Trophoblast cell (in vitro differentiated cells and primary cell): ENCODE measurements at regions not wholly inside any gene's neighbourhood (a gene's known extent, or its start where the extent isn't known, plus 50 kb on each side); places are given as distances from the start of the nearest gene placed in this dataset.

Source experiments
- DNase-seq, 2 donors: peaks; one replicate each; pipeline ENCODE4 v3.0.0-alpha.2; 2016
- H2AFZ ChIP-seq: 2 replicates; pipeline ENCODE4 v1.6.1; 2013; ENCODE audit warnings: low read length, moderate library complexity, mild to moderate bottlenecking; ENCODE audit not compliant: insufficient read depth, poor library complexity
- H2AK5ac ChIP-seq: 2 replicates; pipeline ENCODE4 v1.6.1; 2013; ENCODE audit warnings: mild to moderate bottlenecking, low read length
- H2BK120ac ChIP-seq: 2 replicates; pipeline ENCODE4 v1.6.1; 2013; ENCODE audit warnings: low read length, mild to moderate bottlenecking, moderate library complexity; ENCODE audit not compliant: insufficient read depth, poor library complexity
- H2BK12ac ChIP-seq: 2 replicates; pipeline ENCODE4 v1.6.1; 2013; ENCODE audit warnings: mild to moderate bottlenecking, low read length, moderate library complexity
- H2BK5ac ChIP-seq: 2 replicates; pipeline ENCODE4 v1.6.1; 2013; ENCODE audit warnings: low read length, low read depth, moderate library complexity, mild to moderate bottlenecking; ENCODE audit not compliant: poor library complexity
- H3K14ac ChIP-seq: 2 replicates; pipeline ENCODE4 v1.6.1; 2013; ENCODE audit warnings: mild to moderate bottlenecking, low read length
- H3K18ac ChIP-seq: 2 replicates; pipeline ENCODE4 v1.6.1; 2013; ENCODE audit warnings: mild to moderate bottlenecking, low read length
- H3K23ac ChIP-seq: 2 replicates; pipeline ENCODE4 v1.6.1; 2013; ENCODE audit warnings: low read length
- H3K27ac ChIP-seq: 2 replicates; pipeline ENCODE4 v1.5.1; 2013; ENCODE audit warnings: low read depth, mild to moderate bottlenecking, inconsistent platforms, low read length, moderate library complexity
- H3K27me3 ChIP-seq: 2 replicates; pipeline ENCODE4 v1.6.1; 2013; ENCODE audit warnings: inconsistent platforms, mild to moderate bottlenecking, low read length, moderate library complexity; ENCODE audit not compliant: insufficient read depth
- H3K36me3 ChIP-seq, 2 experiments: 1 replicate in 1 of 2; 2 replicates in 1 of 2; pipeline ENCODE4 v1.6.1; 2013; ENCODE audit warnings: low read length in 2 of 2, mild to moderate bottlenecking in 2 of 2, moderate library complexity in 1 of 2; ENCODE audit not compliant: insufficient read depth in 2 of 2, control insufficient read depth in 1 of 2
- H3K4ac ChIP-seq: 2 replicates; pipeline ENCODE4 v1.6.1; 2013; ENCODE audit warnings: low read depth, mild to moderate bottlenecking, low read length, moderate library complexity
- H3K4me1 ChIP-seq, 2 experiments: 1 replicate in 1 of 2; 2 replicates in 1 of 2; pipeline ENCODE4 v1.6.1; 2013; ENCODE audit warnings: low read length in 2 of 2, mild to moderate bottlenecking in 2 of 2, moderate library complexity in 1 of 2; ENCODE audit not compliant: insufficient read depth in 2 of 2, control insufficient read depth in 1 of 2
- H3K4me2 ChIP-seq: 2 replicates; pipeline ENCODE4 v1.6.1; 2013; ENCODE audit warnings: inconsistent platforms, mild to moderate bottlenecking, low read length, moderate library complexity
- H3K4me3 ChIP-seq: 2 replicates; pipeline ENCODE4 v1.5.1; 2013; ENCODE audit warnings: mild to moderate bottlenecking, low read depth, low read length, inconsistent platforms
- H3K79me1 ChIP-seq: one replicate; pipeline ENCODE4 v1.6.1; 2013; ENCODE audit warnings: low read length
- H3K79me2 ChIP-seq: 2 replicates; pipeline ENCODE4 v1.6.1; 2013; ENCODE audit warnings: low read length, mild to moderate bottlenecking; ENCODE audit not compliant: control insufficient read depth, insufficient read depth, poor library complexity
- H3K9ac ChIP-seq: 2 replicates; pipeline ENCODE4 v1.6.1; 2013; ENCODE audit warnings: mild to moderate bottlenecking, low read length
- H3K9me3 ChIP-seq: 2 replicates; pipeline ENCODE4 v1.6.1; 2013; ENCODE audit warnings: low read depth, mild to moderate bottlenecking, control low read depth, inconsistent platforms, low read length; ENCODE audit not compliant: insufficient read depth
- H4K12ac ChIP-seq: 2 replicates; pipeline ENCODE4 v1.6.1; 2013; ENCODE audit warnings: low read depth, mild to moderate bottlenecking, low read length, moderate library complexity
- H4K8ac ChIP-seq: 2 replicates; pipeline ENCODE4 v1.6.1; 2013; ENCODE audit warnings: low read depth, mild to moderate bottlenecking, low read length, moderate library complexity
- H4K91ac ChIP-seq: one replicate; pipeline ENCODE4 v1.6.1; 2013; ENCODE audit warnings: low read depth, mild to moderate bottlenecking, low read length, moderate library complexity
- WGBS: extraction: QIAGEN DNeasy Blood & Tissue Kit; methylation state at CpG from one replicate; pipeline ENCODE4 v1.1.7; 2013; ENCODE audit warnings: missing lambda C conversion rate; ENCODE audit not compliant: insufficient read length, insufficient coverage; ENCODE audit errors: extremely low coverage; 5-methylcytosine and 5-hydroxymethylcytosine counted together

- no peak overlapping the region for H2AK5ac ChIP-seq
- no peak overlapping the region for H4K8ac ChIP-seq
- no CpG with 5 or more reads among the region's 1 CpG for WGBS
- no peak overlapping the region for H2BK12ac ChIP-seq
- H3K79me1 ChIP-seq = no peaks in the 10 kb centered on the region
- no peak overlapping the region for H3K27ac ChIP-seq
- no peak overlapping the region for H3K9ac ChIP-seq
- no peak overlapping the region for H3K4me2 ChIP-seq
- DNase-seq = no peak
- peaks cover 1% of the 10 kb centered on the region for H3K9me3 ChIP-seq
- H3K27me3 ChIP-seq = no peaks in the 10 kb centered on the region
- no peaks in the 10 kb centered on the region for H3K4me1 ChIP-seq
- no peaks in the 10 kb centered on the region for H3K79me2 ChIP-seq
- no peaks in the 10 kb centered on the region for H3K36me3 ChIP-seq
- H4K91ac ChIP-seq = no peak overlapping the region
- H3K4me3 ChIP-seq = no peak overlapping the region
- H2BK120ac ChIP-seq = no peak overlapping the region
- no peak overlapping the region for H4K12ac ChIP-seq
- H2BK5ac ChIP-seq = no peak overlapping the region
- H3K18ac ChIP-seq = no peak overlapping the region
- H3K23ac ChIP-seq = no peak overlapping the region
- H3K4ac ChIP-seq = no peak overlapping the region
- no peak overlapping the region for H3K14ac ChIP-seq
- H2AFZ ChIP-seq = no peak overlapping the region
Measured at GRCh38 chr9:21689854-21690253, 112.6 kb upstream of the MTAP start.

GRCh38 chr9:21690561-21690960, 111.9 kb upstream of the MTAP start:
- Histone ChIP-seq H3K4me3 (no peak overlapping the region), H4K12ac (no peak overlapping the region), H3K4ac (no peak overlapping the region), H3K4me1 (no peaks in the 10 kb centered on the region), H2AFZ (no peak overlapping the region), H3K9me3 (peaks cover 3% of the 10 kb centered on the region), H2BK5ac (no peak overlapping the region), H3K79me2 (no peaks in the 10 kb centered on the region), H3K23ac (no peak overlapping the region), H2AK5ac (no peak overlapping the region), H2BK120ac (no peak overlapping the region), H3K79me1 (no peaks in the 10 kb centered on the region), H4K8ac (no peak overlapping the region), H2BK12ac (no peak overlapping the region), H3K27me3 (no peaks in the 10 kb centered on the region), H3K36me3 (no peaks in the 10 kb centered on the region), H3K4me2 (no peak overlapping the region), H3K18ac (no peak overlapping the region), H3K14ac (no peak overlapping the region), H3K27ac (no peak overlapping the region), H4K91ac (no peak overlapping the region), H3K9ac (no peak overlapping the region)
- DNase-seq = no peak
- WGBS = no CpG with 5 or more reads among the region's 3 CpGs

GRCh38 chr9:21692390-21692789, 110.0 kb upstream of the MTAP start:
- H3K23ac ChIP-seq = no peak overlapping the region
- no peak overlapping the region for H2AFZ ChIP-seq
- no peaks in the 10 kb centered on the region for H3K36me3 ChIP-seq
- no peak overlapping the region for H2BK120ac ChIP-seq
- H2BK12ac ChIP-seq = no peak overlapping the region
- no peak overlapping the region for H3K18ac ChIP-seq
- H3K79me2 ChIP-seq = no peaks in the 10 kb centered on the region
- H3K27me3 ChIP-seq = no peaks in the 10 kb centered on the region
- no peak for DNase-seq
- H4K91ac ChIP-seq = no peak overlapping the region
- no peak overlapping the region for H4K8ac ChIP-seq
- H3K9ac ChIP-seq = no peak overlapping the region
- H3K4me3 ChIP-seq = no peak overlapping the region
- no CpG with 5 or more reads among the region's 6 CpGs for WGBS
- H3K4ac ChIP-seq = no peak overlapping the region
- H3K27ac ChIP-seq = no peak overlapping the region
- no peak overlapping the region for H4K12ac ChIP-seq
- H2BK5ac ChIP-seq = no peak overlapping the region
- peaks cover 10% of the 10 kb centered on the region for H3K9me3 ChIP-seq
- no peak overlapping the region for H3K4me2 ChIP-seq
- H2AK5ac ChIP-seq = no peak overlapping the region
- H3K14ac ChIP-seq = no peak overlapping the region
- no peaks in the 10 kb centered on the region for H3K4me1 ChIP-seq
- H3K79me1 ChIP-seq = no peaks in the 10 kb centered on the region

GRCh38 chr9:21694424-21694823, 108.0 kb upstream of the MTAP start:
- no peak for DNase-seq
- H2BK120ac ChIP-seq = no peak overlapping the region
- H2AFZ ChIP-seq = no peak overlapping the region
- H3K27ac ChIP-seq = no peak overlapping the region
- H2AK5ac ChIP-seq = no peak overlapping the region
- no peak overlapping the region for H2BK12ac ChIP-seq
- H3K23ac ChIP-seq = no peak overlapping the region
- no peak overlapping the region for H3K14ac ChIP-seq
- H3K4me3 ChIP-seq = no peak overlapping the region
- no peak overlapping the region for H2BK5ac ChIP-seq
- H3K4me1 ChIP-seq = no peaks in the 10 kb centered on the region
- no peak overlapping the region for H4K8ac ChIP-seq
- H4K12ac ChIP-seq = no peak overlapping the region
- H3K9ac ChIP-seq = no peak overlapping the region
- no CpG with 5 or more reads among the region's 6 CpGs for WGBS
- no peaks in the 10 kb centered on the region for H3K36me3 ChIP-seq
- no peak overlapping the region for H3K4me2 ChIP-seq
- H3K9me3 ChIP-seq = peaks cover 10% of the 10 kb centered on the region
- H3K79me1 ChIP-seq = no peaks in the 10 kb centered on the region
- no peak overlapping the region for H3K18ac ChIP-seq
- H3K79me2 ChIP-seq = no peaks in the 10 kb centered on the region
- H3K27me3 ChIP-seq = no peaks in the 10 kb centered on the region
- H4K91ac ChIP-seq = no peak overlapping the region
- no peak overlapping the region for H3K4ac ChIP-seq
